HEK293 (cell line): ENCODE measurements at regions not wholly inside any gene's neighbourhood (a gene's known extent, or its start where the extent isn't known, plus 50 kb on each side); places are given as distances from the start of the nearest gene placed in this dataset.

ENCODE experiments used
- CTCF ChIA-PET: fragments of 350-600 bp; formaldehyde crosslinking; extraction: SDS; loops from one replicate; lab custom pipeline; 2021; ENCODE audit warnings: antibody characterized with exemption; lab: Yijun Ruan, JAX
- POLR2A ChIA-PET: fragments of 300-600 bp; formaldehyde crosslinking; extraction: SDS; loops from one replicate; lab custom pipeline; 2020; ENCODE audit warnings: antibody characterized with exemption, inconsistent platforms; lab: Yijun Ruan, JAX
- H3K27ac ChIP-seq: fragments of 200-500 bp; sonication (Bioruptor generic); 2 replicates; pipeline ENCODE4 v1.5.1; 2014; ENCODE audit warnings: low read depth, low read length, control low read depth, inconsistent platforms; ENCODE audit errors: extremely low read depth
- H3K36me3 ChIP-seq, 2 experiments: fragments of 200-500 bp in 1 of 2; sonication (Bioruptor generic) in 1 of 2; 1 replicate in 1 of 2; 2 replicates in 1 of 2; pipeline ENCODE4 v1.5.1; 2014 to 2017; ENCODE audit warnings: inconsistent platforms in 2 of 2, low read length in 2 of 2; ENCODE audit not compliant: control insufficient read depth in 2 of 2, insufficient read depth in 1 of 2
- H3K4me1 ChIP-seq: fragments of 200-500 bp; sonication (Bioruptor generic); 2 replicates; pipeline ENCODE4 v1.5.1; 2014; ENCODE audit warnings: mild to moderate bottlenecking, low read length, inconsistent platforms; ENCODE audit not compliant: control insufficient read depth, insufficient read depth
- H3K4me3 ChIP-seq: 2 replicates; pipeline ENCODE4 v1.5.1; 2011; ENCODE audit warnings: low read depth, mild to moderate bottlenecking, control low read depth, low read length, moderate library complexity
- H3K9me3 ChIP-seq: fragments of 200-500 bp; sonication (Bioruptor generic); 2 replicates; pipeline ENCODE4 v1.5.1; 2014; ENCODE audit warnings: low read depth, low read length, inconsistent platforms; ENCODE audit not compliant: control insufficient read depth, insufficient read depth
- BCL11A ChIP-seq: fragments of 450-650 bp; formaldehyde crosslinking; IDR thresholded peaks from 2 replicates; pipeline ENCODE4 v1.5.1; 2016; ENCODE audit warnings: low read depth, missing biosample characterization, missing genetic modification characterization
- BCL11B ChIP-seq: fragments of 450-650 bp; formaldehyde crosslinking; IDR thresholded peaks from 2 replicates; pipeline ENCODE4 v1.5.1; 2016; ENCODE audit warnings: low read depth, missing biosample characterization, missing genetic modification characterization
- EGR2 ChIP-seq: fragments of 450-650 bp; formaldehyde crosslinking; IDR thresholded peaks from 2 replicates; pipeline ENCODE4 v1.5.1; 2016; ENCODE audit warnings: low read depth, missing biosample characterization, missing genetic modification characterization
- HOXA7 ChIP-seq: sonication (generic); formaldehyde crosslinking; IDR thresholded peaks from 2 replicates; pipeline ENCODE4 v1.8.1; 2022; ENCODE audit warnings: missing genetic modification reagents, borderline replicate concordance
- KLF16 ChIP-seq: fragments of 450-650 bp; formaldehyde crosslinking; IDR thresholded peaks from 2 replicates; pipeline ENCODE4 v1.5.1; 2017; ENCODE audit warnings: missing biosample characterization, missing genetic modification characterization
- SCRT2 ChIP-seq: fragments of 450-650 bp; formaldehyde crosslinking; IDR thresholded peaks from 2 replicates; pipeline ENCODE4 v1.5.1; 2016; ENCODE audit warnings: missing biosample characterization, missing genetic modification characterization
- ZNF19 ChIP-seq: fragments of 450-650 bp; formaldehyde crosslinking; IDR thresholded peaks from 2 replicates; pipeline ENCODE4; 2016; ENCODE audit warnings: missing biosample characterization, missing genetic modification characterization, low read depth
- ZNF561 ChIP-seq: fragments of 450-650 bp; IDR thresholded peaks from 2 replicates; pipeline ENCODE4 v1.5.1; 2018; ENCODE audit warnings: missing biosample characterization, missing genetic modification characterization, borderline replicate concordance
- ZNF596 ChIP-seq: fragments of 450-650 bp; IDR thresholded peaks from 2 replicates; pipeline ENCODE4 v1.5.0; 2018; ENCODE audit warnings: missing biosample characterization, mild to moderate bottlenecking, missing genetic modification characterization, moderate library complexity
- ZNF600 ChIP-seq: fragments of 450-650 bp; formaldehyde crosslinking; IDR thresholded peaks from 2 replicates; pipeline ENCODE4 v1.5.1; 2016; ENCODE audit warnings: missing biosample characterization, missing genetic modification characterization
- ZNF624 ChIP-seq: fragments of 450-650 bp; formaldehyde crosslinking; IDR thresholded peaks from 2 replicates; pipeline ENCODE4 v1.5.1; 2017; ENCODE audit warnings: missing biosample characterization, missing genetic modification characterization
- TF ChIP-seq, protein P1 (sequence below): fragments of 450-650 bp; IDR thresholded peaks from 2 replicates; pipeline ENCODE4 v1.5.1; 2018; ENCODE audit warnings: missing biosample characterization, missing genetic modification characterization
- TF ChIP-seq, protein P2 (sequence below): fragments of 450-650 bp; formaldehyde crosslinking; IDR thresholded peaks from 2 replicates; pipeline ENCODE4 v1.5.1; 2016; ENCODE audit warnings: missing biosample characterization, missing genetic modification characterization, borderline replicate concordance
- TF ChIP-seq, protein P3 (sequence below): fragments of 450-650 bp; formaldehyde crosslinking; IDR thresholded peaks from 2 replicates; pipeline ENCODE4 v1.5.1; 2016; ENCODE audit warnings: missing biosample characterization, missing genetic modification characterization
- TF ChIP-seq, protein P4 (sequence below): fragments of 450-650 bp; formaldehyde crosslinking; IDR thresholded peaks from 2 replicates; pipeline ENCODE4 v1.5.1; 2016; ENCODE audit warnings: missing biosample characterization, missing genetic modification characterization
- TF ChIP-seq, protein P5 (sequence below): fragments of 450-650 bp; formaldehyde crosslinking; IDR thresholded peaks from 2 replicates; pipeline ENCODE4 v1.5.0; 2017; ENCODE audit warnings: missing biosample characterization, missing genetic modification characterization, borderline replicate concordance
- TF ChIP-seq, protein P6 (sequence below): fragments of 450-650 bp; formaldehyde crosslinking; IDR thresholded peaks from 2 replicates; pipeline ENCODE4 v1.5.1; 2017; ENCODE audit warnings: missing biosample characterization, missing genetic modification characterization

DNA sequence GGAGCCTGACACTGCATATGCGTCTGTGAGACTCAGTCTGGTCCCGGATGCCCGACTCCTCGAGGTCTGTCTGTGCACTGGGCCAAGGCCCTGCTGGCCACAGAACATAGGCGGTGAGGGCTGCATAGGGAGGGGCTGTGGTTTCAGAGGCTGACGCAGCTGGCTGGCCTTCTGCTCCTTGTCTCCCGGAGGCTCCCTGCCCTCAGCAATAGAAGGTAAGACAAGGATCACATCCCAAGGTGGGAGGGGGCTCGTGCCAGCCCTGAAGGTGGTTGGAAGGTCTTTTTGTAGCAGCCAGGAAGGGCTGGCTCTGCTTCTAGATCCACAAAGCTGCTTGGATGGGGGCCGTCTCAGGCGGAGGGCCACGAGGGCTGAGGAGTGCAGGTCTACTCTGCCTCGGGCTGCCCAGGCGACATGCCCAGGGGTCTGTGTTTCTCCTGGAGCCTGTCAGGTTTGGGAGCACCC, 239.8 kb upstream of the SULF2 start:
- H3K36me3 ChIP-seq = no peaks in the 10 kb centered on the region
- H3K9me3 ChIP-seq = no peaks in the 10 kb centered on the region
- no peak overlapping the region for H3K27ac ChIP-seq
- no peaks in the 10 kb centered on the region for H3K4me1 ChIP-seq
- TF ChIP-seq, protein P1, sequence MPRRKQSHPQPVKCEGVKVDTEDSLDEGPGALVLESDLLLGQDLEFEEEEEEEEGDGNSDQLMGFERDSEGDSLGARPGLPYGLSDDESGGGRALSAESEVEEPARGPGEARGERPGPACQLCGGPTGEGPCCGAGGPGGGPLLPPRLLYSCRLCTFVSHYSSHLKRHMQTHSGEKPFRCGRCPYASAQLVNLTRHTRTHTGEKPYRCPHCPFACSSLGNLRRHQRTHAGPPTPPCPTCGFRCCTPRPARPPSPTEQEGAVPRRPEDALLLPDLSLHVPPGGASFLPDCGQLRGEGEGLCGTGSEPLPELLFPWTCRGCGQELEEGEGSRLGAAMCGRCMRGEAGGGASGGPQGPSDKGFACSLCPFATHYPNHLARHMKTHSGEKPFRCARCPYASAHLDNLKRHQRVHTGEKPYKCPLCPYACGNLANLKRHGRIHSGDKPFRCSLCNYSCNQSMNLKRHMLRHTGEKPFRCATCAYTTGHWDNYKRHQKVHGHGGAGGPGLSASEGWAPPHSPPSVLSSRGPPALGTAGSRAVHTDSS (tag by site-specific recombination) = no peak
- TF ChIP-seq HOXA7 (CRISPR knock-in tag) (no peak), BCL11B (no peak), ZNF561 (no peak), ZNF624 (no peak), EGR2 (tag by site-specific recombination) (no peak), ZNF600 (tag by site-specific recombination) (no peak), ZNF596 (tag by site-specific recombination) (no peak), BCL11A (tag by site-specific recombination) (no peak), ZNF19 (tag by site-specific recombination) (no peak), KLF16 (tag by site-specific recombination) (no peak), SCRT2 (tag by site-specific recombination) (no peak)
- TF ChIP-seq, protein P2, sequence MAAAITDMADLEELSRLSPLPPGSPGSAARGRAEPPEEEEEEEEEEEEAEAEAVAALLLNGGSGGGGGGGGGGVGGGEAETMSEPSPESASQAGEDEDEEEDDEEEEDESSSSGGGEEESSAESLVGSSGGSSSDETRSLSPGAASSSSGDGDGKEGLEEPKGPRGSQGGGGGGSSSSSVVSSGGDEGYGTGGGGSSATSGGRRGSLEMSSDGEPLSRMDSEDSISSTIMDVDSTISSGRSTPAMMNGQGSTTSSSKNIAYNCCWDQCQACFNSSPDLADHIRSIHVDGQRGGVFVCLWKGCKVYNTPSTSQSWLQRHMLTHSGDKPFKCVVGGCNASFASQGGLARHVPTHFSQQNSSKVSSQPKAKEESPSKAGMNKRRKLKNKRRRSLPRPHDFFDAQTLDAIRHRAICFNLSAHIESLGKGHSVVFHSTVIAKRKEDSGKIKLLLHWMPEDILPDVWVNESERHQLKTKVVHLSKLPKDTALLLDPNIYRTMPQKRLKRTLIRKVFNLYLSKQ (tag by site-specific recombination) = no peak
- TF ChIP-seq, protein P3, sequence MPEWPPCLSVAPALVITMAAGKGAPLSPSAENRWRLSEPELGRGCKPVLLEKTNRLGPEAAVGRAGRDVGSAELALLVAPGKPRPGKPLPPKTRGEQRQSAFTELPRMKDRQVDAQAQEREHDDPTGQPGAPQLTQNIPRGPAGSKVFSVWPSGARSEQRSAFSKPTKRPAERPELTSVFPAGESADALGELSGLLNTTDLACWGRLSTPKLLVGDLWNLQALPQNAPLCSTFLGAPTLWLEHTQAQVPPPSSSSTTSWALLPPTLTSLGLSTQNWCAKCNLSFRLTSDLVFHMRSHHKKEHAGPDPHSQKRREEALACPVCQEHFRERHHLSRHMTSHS (tag by site-specific recombination) = no peak
- TF ChIP-seq, protein P4, sequence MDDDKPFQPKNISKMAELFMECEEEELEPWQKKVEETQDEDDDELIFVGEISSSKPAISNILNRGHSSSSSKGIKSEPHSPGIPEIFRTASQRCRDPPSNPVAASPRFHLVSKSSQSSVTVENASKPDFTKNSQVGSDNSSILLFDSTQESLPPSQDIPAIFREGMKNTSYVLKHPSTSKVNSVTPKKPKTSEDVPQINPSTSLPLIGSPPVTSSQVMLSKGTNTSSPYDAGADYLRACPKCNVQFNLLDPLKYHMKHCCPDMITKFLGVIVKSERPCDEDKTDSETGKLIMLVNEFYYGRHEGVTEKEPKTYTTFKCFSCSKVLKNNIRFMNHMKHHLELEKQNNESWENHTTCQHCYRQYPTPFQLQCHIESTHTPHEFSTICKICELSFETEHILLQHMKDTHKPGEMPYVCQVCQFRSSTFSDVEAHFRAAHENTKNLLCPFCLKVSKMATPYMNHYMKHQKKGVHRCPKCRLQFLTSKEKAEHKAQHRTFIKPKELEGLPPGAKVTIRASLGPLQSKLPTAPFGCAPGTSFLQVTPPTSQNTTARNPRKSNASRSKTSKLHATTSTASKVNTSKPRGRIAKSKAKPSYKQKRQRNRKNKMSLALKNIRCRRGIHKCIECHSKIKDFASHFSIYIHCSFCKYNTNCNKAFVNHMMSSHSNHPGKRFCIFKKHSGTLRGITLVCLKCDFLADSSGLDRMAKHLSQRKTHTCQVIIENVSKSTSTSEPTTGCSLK (tag by site-specific recombination) = no peak
- TF ChIP-seq, protein P5, sequence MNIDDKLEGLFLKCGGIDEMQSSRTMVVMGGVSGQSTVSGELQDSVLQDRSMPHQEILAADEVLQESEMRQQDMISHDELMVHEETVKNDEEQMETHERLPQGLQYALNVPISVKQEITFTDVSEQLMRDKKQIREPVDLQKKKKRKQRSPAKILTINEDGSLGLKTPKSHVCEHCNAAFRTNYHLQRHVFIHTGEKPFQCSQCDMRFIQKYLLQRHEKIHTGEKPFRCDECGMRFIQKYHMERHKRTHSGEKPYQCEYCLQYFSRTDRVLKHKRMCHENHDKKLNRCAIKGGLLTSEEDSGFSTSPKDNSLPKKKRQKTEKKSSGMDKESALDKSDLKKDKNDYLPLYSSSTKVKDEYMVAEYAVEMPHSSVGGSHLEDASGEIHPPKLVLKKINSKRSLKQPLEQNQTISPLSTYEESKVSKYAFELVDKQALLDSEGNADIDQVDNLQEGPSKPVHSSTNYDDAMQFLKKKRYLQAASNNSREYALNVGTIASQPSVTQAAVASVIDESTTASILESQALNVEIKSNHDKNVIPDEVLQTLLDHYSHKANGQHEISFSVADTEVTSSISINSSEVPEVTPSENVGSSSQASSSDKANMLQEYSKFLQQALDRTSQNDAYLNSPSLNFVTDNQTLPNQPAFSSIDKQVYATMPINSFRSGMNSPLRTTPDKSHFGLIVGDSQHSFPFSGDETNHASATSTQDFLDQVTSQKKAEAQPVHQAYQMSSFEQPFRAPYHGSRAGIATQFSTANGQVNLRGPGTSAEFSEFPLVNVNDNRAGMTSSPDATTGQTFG = no peak
- TF ChIP-seq, protein P6, sequence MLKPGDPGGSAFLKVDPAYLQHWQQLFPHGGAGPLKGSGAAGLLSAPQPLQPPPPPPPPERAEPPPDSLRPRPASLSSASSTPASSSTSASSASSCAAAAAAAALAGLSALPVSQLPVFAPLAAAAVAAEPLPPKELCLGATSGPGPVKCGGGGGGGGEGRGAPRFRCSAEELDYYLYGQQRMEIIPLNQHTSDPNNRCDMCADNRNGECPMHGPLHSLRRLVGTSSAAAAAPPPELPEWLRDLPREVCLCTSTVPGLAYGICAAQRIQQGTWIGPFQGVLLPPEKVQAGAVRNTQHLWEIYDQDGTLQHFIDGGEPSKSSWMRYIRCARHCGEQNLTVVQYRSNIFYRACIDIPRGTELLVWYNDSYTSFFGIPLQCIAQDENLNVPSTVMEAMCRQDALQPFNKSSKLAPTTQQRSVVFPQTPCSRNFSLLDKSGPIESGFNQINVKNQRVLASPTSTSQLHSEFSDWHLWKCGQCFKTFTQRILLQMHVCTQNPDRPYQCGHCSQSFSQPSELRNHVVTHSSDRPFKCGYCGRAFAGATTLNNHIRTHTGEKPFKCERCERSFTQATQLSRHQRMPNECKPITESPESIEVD (tag by site-specific recombination) = no peak
- no peak overlapping the region for H3K4me3 ChIP-seq
- CTCF ChIA-PET = no interaction called here
- POLR2A ChIA-PET = no interaction called here
